Neural cell (in vitro differentiated cells): ENCODE measurements at regions not wholly inside any gene's neighbourhood (a gene's known extent, or its start where the extent isn't known, plus 50 kb on each side); places are given as distances from the start of the nearest gene placed in this dataset.

Experiments
- CTCF ChIP-seq: fragments of 450-650 bp; IDR thresholded peaks from 2 replicates; pipeline ENCODE4 v1.5.1; 2014; ENCODE audit warnings: antibody characterized with exemption, mild to moderate bottlenecking, moderate library complexity; ENCODE audit not compliant: poor library complexity, severe bottlenecking
- EZH2 ChIP-seq: fragments of 200-600, 300-800 bp; shearing (Covaris generic), sonication (generic); IDR thresholded peaks from 2 replicates; pipeline ENCODE4 v1.6.1; 2014; ENCODE audit warnings: antibody characterized with exemption, low read length, borderline replicate concordance, mild to moderate bottlenecking; ENCODE audit not compliant: insufficient read depth, poor library complexity, severe bottlenecking
- POLR2AphosphoS5 ChIP-seq: IDR thresholded peaks from 2 replicates; pipeline ENCODE4 v1.6.1; 2012
- RAD21 ChIP-seq: fragments of 450-650 bp; conservative IDR thresholded peaks from 2 replicates; pipeline ENCODE4 v1.6.1; 2014; ENCODE audit warnings: antibody characterized with exemption, mild to moderate bottlenecking, moderate library complexity
- SMC3 ChIP-seq: fragments of 450-650 bp; conservative IDR thresholded peaks from 2 replicates; pipeline ENCODE4 v1.6.1; 2014; ENCODE audit warnings: antibody characterized with exemption, mild to moderate bottlenecking, moderate library complexity; ENCODE audit not compliant: poor library complexity
- TAF1 ChIP-seq: IDR thresholded peaks from 2 replicates; pipeline ENCODE4 v1.6.1; 2012; ENCODE audit warnings: low read depth
- TF ChIP-seq, protein P1 (sequence below): IDR thresholded peaks from 2 replicates; pipeline ENCODE4 v1.6.1; 2012; ENCODE audit warnings: borderline replicate concordance

DNA sequence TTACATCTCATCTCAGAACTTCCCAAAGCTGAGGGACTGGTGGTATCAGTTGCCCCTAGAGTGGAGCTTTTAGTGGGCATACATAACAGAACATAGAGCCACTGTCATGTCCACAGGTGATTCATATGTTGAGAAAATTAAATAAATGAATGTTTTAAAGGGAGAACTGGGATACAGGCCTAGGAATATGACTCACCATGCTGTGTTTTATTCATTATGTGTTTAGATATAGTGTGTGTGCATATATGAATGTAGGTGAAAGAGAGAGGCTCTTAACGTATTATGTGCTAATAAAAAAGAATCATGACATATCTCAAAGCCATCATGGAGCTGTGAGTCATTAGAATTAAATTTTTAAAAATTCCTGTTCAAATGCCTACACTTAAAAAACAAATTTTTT, 332.2 kb upstream of the RSPO3 start:
- no peak for TF ChIP-seq CTCF
- TF ChIP-seq POLR2AphosphoS5 = no peak
- no peak for TF ChIP-seq SMC3
- no peak for TF ChIP-seq EZH2
- no peak for TF ChIP-seq TAF1
- TF ChIP-seq, protein P1, sequence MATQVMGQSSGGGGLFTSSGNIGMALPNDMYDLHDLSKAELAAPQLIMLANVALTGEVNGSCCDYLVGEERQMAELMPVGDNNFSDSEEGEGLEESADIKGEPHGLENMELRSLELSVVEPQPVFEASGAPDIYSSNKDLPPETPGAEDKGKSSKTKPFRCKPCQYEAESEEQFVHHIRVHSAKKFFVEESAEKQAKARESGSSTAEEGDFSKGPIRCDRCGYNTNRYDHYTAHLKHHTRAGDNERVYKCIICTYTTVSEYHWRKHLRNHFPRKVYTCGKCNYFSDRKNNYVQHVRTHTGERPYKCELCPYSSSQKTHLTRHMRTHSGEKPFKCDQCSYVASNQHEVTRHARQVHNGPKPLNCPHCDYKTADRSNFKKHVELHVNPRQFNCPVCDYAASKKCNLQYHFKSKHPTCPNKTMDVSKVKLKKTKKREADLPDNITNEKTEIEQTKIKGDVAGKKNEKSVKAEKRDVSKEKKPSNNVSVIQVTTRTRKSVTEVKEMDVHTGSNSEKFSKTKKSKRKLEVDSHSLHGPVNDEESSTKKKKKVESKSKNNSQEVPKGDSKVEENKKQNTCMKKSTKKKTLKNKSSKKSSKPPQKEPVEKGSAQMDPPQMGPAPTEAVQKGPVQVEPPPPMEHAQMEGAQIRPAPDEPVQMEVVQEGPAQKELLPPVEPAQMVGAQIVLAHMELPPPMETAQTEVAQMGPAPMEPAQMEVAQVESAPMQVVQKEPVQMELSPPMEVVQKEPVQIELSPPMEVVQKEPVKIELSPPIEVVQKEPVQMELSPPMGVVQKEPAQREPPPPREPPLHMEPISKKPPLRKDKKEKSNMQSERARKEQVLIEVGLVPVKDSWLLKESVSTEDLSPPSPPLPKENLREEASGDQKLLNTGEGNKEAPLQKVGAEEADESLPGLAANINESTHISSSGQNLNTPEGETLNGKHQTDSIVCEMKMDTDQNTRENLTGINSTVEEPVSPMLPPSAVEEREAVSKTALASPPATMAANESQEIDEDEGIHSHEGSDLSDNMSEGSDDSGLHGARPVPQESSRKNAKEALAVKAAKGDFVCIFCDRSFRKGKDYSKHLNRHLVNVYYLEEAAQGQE = no peak
- no peak for TF ChIP-seq RAD21
